ENCODE measurements at regions not wholly inside any gene's neighbourhood (a gene's known extent, or its start where the extent isn't known, plus 50 kb on each side); places are given as distances from the start of the nearest gene placed in this dataset.

DNA sequence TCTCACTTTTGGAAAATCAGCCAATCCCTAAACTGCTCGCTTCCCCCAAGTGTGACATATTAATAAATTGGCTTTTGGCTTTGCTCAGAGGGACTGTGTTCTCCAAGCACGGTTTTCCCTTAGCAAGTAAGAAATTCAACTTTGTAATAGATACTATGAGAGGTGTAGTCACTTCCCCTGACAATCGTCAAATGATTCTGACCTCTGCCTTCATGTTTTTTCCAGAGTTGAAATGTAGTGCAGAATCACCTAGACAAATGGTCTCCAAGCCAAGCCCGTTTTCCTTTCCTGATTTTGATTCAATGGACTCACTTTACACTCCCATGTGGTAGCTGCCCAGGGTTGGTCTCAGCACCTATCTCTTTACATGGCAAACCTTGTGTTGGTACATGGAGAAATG lies 99.1 kb downstream of the ARL4A start:
- Histone ChIP-seq H4K20me1 (ENCODE audit: control insufficient read depth, insufficient read depth, low read depth, low read length) (no peaks in the 10 kb centered on the region), H3K4me2 (ENCODE audit: low read length) (no peak overlapping the region), H3K27ac (ENCODE audit: low read depth, low read length) (no peak overlapping the region), H3K79me2 (ENCODE audit: control insufficient read depth, low read length) (no peaks in the 10 kb centered on the region), H3K4me3 (ENCODE audit: low read length) (no peak overlapping the region), H3K27me3 (ENCODE audit: control insufficient read depth, low read length) (no peaks in the 10 kb centered on the region), H3K4me1 (ENCODE audit: control insufficient read depth, low read length) (no peaks in the 10 kb centered on the region), H3K9me2 (replicated peaks; ENCODE audit: control insufficient read depth, low read length) (no peaks in the 10 kb centered on the region; the same call in 1 of the 2 replicates), H3F3A (ENCODE audit: control insufficient read depth, insufficient read depth) (no peaks in the 10 kb centered on the region), H3K9me3 (ENCODE audit: control insufficient read depth, insufficient read depth, low read length) (no peaks in the 10 kb centered on the region; the same call in 1 of the 2 replicates), H3K36me3 (ENCODE audit: control insufficient read depth, low read length) (no peaks in the 10 kb centered on the region)
- no peak for TF ChIP-seq EZH2phosphoT487 (IDR thresholded peaks at IDR 0.05; ENCODE audit: borderline replicate concordance, low read length)
- TF ChIP-seq, protein P1, sequence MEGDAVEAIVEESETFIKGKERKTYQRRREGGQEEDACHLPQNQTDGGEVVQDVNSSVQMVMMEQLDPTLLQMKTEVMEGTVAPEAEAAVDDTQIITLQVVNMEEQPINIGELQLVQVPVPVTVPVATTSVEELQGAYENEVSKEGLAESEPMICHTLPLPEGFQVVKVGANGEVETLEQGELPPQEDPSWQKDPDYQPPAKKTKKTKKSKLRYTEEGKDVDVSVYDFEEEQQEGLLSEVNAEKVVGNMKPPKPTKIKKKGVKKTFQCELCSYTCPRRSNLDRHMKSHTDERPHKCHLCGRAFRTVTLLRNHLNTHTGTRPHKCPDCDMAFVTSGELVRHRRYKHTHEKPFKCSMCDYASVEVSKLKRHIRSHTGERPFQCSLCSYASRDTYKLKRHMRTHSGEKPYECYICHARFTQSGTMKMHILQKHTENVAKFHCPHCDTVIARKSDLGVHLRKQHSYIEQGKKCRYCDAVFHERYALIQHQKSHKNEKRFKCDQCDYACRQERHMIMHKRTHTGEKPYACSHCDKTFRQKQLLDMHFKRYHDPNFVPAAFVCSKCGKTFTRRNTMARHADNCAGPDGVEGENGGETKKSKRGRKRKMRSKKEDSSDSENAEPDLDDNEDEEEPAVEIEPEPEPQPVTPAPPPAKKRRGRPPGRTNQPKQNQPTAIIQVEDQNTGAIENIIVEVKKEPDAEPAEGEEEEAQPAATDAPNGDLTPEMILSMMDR (IDR thresholded peaks at IDR 0.05; ENCODE audit: low read depth, low read length, poor library complexity, severe bottlenecking): no peak

DNA sequence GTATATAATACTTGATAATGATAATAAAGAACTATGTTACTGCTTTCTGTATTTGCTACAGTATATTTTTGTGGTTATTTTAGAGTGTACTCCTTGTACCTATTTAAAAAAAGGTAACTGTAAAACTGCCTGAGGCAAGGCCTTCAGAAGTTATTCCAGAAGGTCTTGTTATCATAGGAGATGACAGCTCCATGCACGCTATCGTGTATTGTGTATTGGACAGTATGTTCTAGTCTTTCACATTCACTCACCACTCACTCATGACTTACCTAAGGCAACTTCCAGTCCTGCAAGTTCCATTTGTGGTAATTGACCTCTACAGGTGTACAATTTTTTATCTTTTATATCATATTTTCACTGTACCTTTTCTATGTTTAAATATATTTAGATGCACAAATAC lies 100.7 kb downstream of the ARL4A start:
- H3K4me2 ChIP-seq (ENCODE audit: low read length): no peak overlapping the region
- no peak for TF ChIP-seq EZH2phosphoT487 (IDR thresholded peaks at IDR 0.05; ENCODE audit: borderline replicate concordance, low read length)
- TF ChIP-seq, protein P1 (IDR thresholded peaks at IDR 0.05; ENCODE audit: low read depth, low read length, poor library complexity, severe bottlenecking): no peak

GRCh38 chr7:12788591-12788990 lies 101.2 kb downstream of the ARL4A start:
- Histone ChIP-seq H3K27ac (ENCODE audit: low read depth, low read length) (no peak overlapping the region), H3K27me3 (ENCODE audit: control insufficient read depth, low read length) (no peaks in the 10 kb centered on the region), H3K9me3 (ENCODE audit: control insufficient read depth, insufficient read depth, low read length) (no peaks in the 10 kb centered on the region; the same call in 1 of the 2 replicates), H3K4me1 (ENCODE audit: control insufficient read depth, low read length) (no peaks in the 10 kb centered on the region), H3K4me3 (ENCODE audit: low read length) (no peak overlapping the region), H3K9me2 (replicated peaks; ENCODE audit: control insufficient read depth, low read length) (no peaks in the 10 kb centered on the region; the same call in 1 of the 2 replicates), H4K20me1 (ENCODE audit: control insufficient read depth, insufficient read depth, low read depth, low read length) (no peaks in the 10 kb centered on the region), H3F3A (ENCODE audit: control insufficient read depth, insufficient read depth) (no peaks in the 10 kb centered on the region), H3K79me2 (ENCODE audit: control insufficient read depth, low read length) (no peaks in the 10 kb centered on the region), H3K36me3 (ENCODE audit: control insufficient read depth, low read length) (no peaks in the 10 kb centered on the region), H3K4me2 (ENCODE audit: low read length) (no peak overlapping the region)
- TF ChIP-seq, protein P1 (IDR thresholded peaks at IDR 0.05; ENCODE audit: low read depth, low read length, poor library complexity, severe bottlenecking): no peak

More for the DNA sequence above, 100.7 kb downstream of the ARL4A start:
- no peaks in the 10 kb centered on the region for H3F3A ChIP-seq (ENCODE audit: control insufficient read depth, insufficient read depth)
- H3K9me2 ChIP-seq (replicated peaks; ENCODE audit: control insufficient read depth, low read length): no peaks in the 10 kb centered on the region; the same call in 1 of the 2 replicates
- no peaks in the 10 kb centered on the region for H3K27me3 ChIP-seq (ENCODE audit: control insufficient read depth, low read length)
- H3K79me2 ChIP-seq (ENCODE audit: control insufficient read depth, low read length): no peaks in the 10 kb centered on the region
- no peaks in the 10 kb centered on the region for H4K20me1 ChIP-seq (ENCODE audit: control insufficient read depth, insufficient read depth, low read depth, low read length)
- H3K9me3 ChIP-seq (ENCODE audit: control insufficient read depth, insufficient read depth, low read length): no peaks in the 10 kb centered on the region; the same call in 1 of the 2 replicates
- H3K4me1 ChIP-seq (ENCODE audit: control insufficient read depth, low read length): no peaks in the 10 kb centered on the region
- H3K27ac ChIP-seq (ENCODE audit: low read depth, low read length): no peak overlapping the region
- no peaks in the 10 kb centered on the region for H3K36me3 ChIP-seq (ENCODE audit: control insufficient read depth, low read length)
- H3K4me3 ChIP-seq (ENCODE audit: low read length): no peak overlapping the region

Measured in DOHH2 (cell line).